ENCODE measurements at regions not wholly inside any gene's neighbourhood (a gene's known extent, or its start where the extent isn't known, plus 50 kb on each side); places are given as distances from the start of the nearest gene placed in this dataset.

DNA sequence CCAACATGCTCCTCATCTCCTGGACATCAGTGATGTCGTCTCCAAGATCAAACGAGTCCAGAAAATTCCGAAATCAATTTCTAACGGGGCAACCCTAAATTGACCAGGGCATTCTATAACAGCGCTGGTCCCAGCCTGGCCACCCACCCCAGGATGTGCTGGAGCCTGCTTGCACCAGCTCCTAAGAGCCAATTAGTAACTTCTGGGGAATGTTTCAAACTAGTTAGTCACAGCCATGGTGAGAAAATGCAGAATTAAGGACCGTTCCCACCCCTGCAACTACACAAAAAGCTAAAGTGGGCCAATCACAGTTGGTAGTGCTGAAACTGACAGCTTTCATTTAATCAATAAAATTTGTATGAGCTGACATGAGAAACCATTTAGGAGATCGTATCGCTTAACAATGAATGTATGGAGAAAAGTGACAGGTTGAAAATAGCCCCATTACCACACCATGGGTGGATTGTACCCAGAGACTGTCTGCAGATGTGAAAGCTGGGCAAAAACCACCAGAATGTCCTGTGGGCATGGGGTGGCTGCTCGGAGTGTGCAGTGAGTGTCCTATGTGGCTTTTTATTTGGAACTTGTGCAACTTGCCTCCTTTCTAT lies 165.7 kb upstream of the AFDN start:
- no peak for ATAC-seq (ENCODE audit: poor library complexity)
- intact Hi-C loops (cut with DNase I), result no loop called here
- DNase-seq, result no peak

DNA sequence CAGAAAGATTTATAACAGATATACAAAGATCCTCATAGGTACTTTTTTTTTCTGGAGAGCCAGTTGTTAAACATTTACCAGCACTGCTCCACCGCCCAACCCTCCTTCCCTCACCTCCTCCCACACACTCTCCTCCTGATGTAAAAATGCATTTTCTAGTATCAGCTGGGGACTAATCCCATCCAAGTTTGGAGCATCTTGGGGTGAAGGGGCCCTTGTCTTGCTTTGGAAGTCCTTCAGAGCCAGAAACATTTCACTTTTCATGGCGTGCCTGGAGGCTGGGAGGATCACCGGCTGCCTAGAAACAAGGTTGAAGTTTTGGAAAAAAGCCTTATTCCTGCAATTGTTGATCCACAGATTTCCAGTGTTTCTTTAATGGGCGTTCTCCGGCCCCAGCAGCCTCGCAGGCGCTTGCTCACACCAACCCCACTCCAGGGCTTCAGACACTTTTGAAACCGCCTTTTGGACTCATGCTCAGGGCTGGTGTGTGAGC lies 165.1 kb upstream of the AFDN start:
- DNase-seq (no peak), ATAC-seq (ENCODE audit: poor library complexity) (no peak)

GRCh38 chr6:167662075-167662880 lies 164.4 kb upstream of the AFDN start:
- ATAC-seq (ENCODE audit: poor library complexity) (no peak), DNase-seq (no peak)
- intact Hi-C loops (cut with DNase I), result no loop called here

More for the DNA sequence above, 165.1 kb upstream of the AFDN start:
- intact Hi-C loops (cut with DNase I), result no loop called here

DNA sequence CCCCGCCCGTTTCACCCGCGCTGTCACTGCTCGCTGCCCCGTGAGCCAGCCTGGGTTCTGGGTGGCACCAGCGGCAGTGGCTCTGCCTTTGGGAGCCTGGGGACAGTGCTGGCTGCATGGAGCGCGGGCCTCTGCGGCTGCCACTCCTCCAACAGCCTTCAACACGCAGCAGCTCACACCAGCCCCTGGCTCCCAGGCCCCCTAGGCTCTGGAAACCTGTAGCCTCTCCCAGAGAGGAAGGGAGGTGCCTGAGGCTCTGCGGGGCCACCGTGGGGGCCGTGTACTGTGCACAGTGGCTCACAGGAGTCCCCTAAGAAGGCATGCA lies 163.9 kb upstream of the AFDN start:
- intact Hi-C loops (cut with DNase I), result no loop called here
- DNase-seq (no peak), ATAC-seq (ENCODE audit: poor library complexity) (no peak)

DNA sequence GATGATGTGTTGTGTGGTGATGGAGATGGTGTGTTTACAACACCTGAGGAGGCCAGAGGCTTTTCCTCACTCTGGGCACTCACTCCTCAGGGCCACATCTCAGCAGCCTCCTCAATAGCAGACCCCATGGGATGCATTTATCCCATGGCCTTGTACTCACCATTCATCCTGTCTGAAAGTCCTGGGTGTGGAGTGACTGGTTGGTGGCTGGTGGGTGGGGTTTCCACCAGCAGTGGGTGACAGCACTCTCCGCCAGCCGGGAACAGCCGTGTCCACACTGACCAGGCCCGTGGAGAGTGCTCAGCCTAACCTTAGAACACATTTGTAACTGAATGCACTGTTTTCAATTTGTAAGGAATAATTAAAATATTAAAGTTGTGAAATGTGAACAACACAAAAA lies 163.4 kb upstream of the AFDN start:
- intact Hi-C loops (cut with DNase I), result no loop called here
- ATAC-seq (ENCODE audit: poor library complexity) (no peak), DNase-seq (no peak)

- ATAC-seq (ENCODE audit: poor library complexity), result no peak
- intact Hi-C loops (cut with DNase I), result no loop called here
- no peak for DNase-seq
These were observed 162.8 kb upstream of the AFDN start for GRCh38 chr6:167663784-167664443.

GRCh38 chr6:167664678-167665660 lies 161.7 kb upstream of the AFDN start:
- intact Hi-C loops (cut with DNase I), result no loop called here
- DNase-seq, result no peak

DNA sequence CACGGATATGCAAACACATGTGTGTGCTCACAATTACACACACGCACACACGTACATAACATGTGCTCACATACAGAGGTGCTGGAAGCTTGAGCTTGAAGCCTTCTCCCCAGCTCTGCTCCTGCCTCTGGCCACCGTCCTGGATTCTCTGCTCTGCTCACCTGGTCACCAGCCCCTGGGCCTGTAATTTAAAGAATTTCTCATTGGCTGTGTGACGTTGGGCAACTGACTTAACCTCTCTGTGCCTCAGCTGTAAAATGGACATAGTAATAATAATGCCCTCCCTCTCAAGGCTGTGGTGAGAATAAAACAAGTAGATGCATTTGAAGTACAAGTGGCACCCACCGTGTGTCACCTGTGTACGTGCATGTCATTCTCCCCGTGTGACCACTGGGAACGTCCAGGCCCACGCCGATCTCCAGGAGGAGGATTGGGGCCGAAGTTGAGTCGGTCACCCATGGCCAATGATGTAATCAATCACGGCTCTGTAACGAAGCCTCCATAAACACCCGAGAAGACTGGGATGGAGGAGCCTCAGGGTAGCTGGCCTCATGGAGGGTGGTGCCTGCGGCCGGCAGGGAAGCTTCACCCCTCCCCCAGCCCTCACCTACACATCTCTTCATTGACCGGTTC lies 160.9 kb upstream of the AFDN start:
- ATAC-seq (ENCODE audit: poor library complexity), result no peak
- no peak for DNase-seq
- intact Hi-C loops (cut with DNase I), result no loop called here

More at GRCh38 chr6:167664678-167665660, 161.7 kb upstream of the AFDN start:
- ATAC-seq (ENCODE audit: poor library complexity), result no peak

DNA sequence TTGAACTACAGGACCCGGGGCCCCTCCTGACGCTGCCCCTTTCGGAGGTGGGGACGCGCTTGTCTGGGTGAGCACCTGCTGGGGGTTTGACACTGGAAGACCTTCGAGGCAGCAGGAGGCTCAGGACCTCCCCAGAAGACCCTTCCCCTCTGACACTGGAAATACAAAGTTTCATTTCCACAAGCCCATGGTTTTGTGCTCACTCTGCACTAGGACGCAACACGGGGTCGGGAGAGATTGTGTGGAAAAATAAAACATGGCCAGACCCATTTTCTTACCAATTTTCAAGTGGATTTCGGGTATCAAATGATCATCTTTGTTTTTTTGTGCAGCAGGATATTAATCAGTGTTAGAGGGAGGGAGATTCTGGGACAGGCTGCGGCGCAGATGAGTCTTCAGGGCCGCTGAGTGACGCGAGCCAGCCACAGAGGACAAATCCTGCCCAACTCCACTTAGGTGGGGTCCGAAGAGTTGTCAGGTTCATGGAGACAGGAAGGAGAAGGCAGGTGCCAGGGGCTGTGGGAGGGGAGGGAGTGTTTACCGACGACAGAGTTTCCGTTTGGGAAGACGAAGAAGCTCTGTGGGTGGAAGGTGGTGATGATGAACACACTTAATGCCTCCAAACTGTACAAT lies 160.0 kb upstream of the AFDN start:
- intact Hi-C loops (cut with DNase I), result no loop called here
- no peak for DNase-seq
- ATAC-seq (ENCODE audit: poor library complexity), result no peak

- ATAC-seq (ENCODE audit: poor library complexity) (no peak), DNase-seq (no peak)
- intact Hi-C loops (cut with DNase I), result no loop called here
These were observed 159.3 kb upstream of the AFDN start for GRCh38 chr6:167667204-167668018.

- ATAC-seq (ENCODE audit: poor library complexity) (peak; percentile 56), DNase-seq (peak; percentile 59)
- intact Hi-C loops (cut with DNase I), result no loop called here
These were observed 158.5 kb upstream of the AFDN start for GRCh38 chr6:167668019-167668753.

DNA sequence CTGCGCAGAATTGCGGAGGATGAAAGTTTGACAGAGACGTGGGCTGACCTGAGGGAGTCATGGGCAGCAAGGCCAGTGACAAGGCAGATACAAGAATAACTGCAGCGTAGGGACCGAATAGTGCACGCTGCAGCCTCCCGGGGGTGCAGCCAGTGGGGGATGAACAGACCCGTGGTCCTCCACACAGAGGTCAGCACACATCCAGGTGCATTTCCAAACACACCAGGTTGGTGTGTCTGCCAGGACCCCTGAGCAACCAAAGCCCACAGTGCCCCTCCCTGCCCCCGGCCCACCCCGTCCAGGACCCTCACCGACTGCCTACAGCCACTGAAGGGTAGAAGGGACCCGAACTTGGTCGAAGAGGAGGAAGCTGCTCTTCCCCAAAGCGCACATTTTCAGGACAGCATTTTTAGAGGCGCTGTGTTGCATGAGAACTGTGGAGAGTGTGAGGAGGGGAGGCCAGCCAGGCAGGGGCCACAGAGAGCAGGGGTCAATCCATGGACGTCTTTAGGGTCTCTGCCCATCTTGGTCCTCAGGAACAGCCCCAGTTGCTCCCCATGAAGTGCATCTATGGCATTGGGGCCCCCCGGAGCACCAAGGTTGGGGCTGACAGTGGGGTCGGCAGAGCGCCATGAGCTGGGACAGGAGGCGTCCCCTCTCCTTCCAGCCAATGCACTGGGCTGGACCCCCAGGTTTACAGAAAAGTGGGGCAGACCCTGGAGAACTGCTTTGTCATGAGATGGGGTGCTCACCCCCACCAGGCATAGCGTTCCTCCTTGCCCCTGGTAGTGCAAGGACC lies 157.8 kb upstream of the AFDN start:
- DNase-seq, result no peak
- intact Hi-C loops (cut with DNase I), result no loop called here
- no peak for ATAC-seq (ENCODE audit: poor library complexity)

- intact Hi-C loops (cut with DNase I), result no loop called here
- ATAC-seq (ENCODE audit: poor library complexity), result peak; percentile 5
- DNase-seq, result no peak
These were observed 157.2 kb upstream of the AFDN start for GRCh38 chr6:167669553-167669849.

DNA sequence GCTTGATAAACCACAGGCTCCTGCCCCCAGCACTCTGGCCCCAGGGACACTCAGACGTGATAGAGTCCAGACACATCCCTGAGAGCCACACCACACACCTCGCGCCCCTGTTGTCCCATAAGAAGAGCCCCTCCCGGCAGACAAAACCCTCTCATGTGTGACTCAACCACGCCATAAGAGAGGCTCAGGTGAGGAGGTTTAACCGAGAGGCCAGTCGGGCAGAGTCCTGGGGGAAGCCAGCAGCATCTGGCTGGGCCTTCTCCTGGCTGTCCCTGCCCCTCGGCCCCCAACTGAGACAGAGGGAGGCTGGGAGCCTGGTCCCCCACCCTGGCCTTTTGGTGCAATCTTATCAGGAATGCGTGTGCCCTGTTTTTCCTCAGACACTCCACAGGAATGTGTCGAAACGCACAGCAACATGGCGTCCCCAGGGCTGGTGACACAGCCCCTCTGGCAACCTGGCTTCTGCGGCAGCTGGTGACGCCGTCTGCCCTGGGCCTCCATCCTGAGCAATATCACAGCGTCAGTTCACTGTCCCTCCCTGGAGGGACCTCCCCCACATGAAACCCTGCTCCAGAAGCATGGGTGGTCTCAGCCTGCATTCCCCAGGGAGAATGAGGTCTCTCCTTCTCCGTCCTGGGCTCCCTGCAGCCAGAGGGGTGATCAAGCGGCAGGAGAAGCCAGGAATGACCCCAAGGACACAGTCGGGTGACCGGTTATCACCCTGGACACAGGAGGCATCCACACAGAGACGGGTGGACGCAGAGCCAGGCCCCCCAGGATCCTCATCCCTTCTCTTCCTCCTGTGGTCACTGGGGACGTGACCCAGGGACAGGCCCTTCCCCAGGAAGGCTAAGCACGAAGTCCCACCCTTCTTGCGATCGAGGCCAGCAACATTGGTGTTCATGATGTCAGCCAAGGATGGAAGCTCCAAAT lies 156.6 kb upstream of the AFDN start:
- DNase-seq (no peak), ATAC-seq (ENCODE audit: poor library complexity) (peak; percentile 41)
- intact Hi-C loops (cut with DNase I), result no loop called here

DNA sequence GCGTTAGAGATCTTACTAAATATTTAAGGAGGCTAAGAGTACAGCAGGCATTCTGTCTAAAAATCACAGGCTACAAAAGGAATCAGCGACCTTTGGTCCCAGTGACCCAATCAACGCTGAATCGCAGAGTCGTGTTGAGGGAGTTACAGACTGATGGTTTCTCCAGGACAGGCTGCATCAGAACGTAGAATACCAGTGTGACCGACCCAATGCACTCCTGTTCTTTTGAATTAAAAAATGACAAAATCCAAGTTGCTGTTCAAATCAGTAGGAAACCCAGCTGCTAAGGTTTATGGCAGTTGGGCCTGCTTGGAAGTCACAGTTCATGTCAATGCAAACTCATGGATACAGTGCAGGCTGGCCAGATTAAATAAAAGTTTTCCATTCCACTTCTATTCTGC lies 155.8 kb upstream of the AFDN start:
- DNase-seq (no peak), ATAC-seq (ENCODE audit: poor library complexity) (no peak)
- intact Hi-C loops (cut with DNase I), result no loop called here
